Pancreas (tissue), 10 donors: ENCODE measurements at regions not wholly inside any gene's neighbourhood (a gene's known extent, or its start where the extent isn't known, plus 50 kb on each side); places are given as distances from the start of the nearest gene placed in this dataset.

Source experiments
- ATAC-seq, 4 donors: fragments of 200-7000 bp; cut with Tn5 transposase; one replicate each; pipeline versions ENCODE4 v1.8.0 to v1.9.1; 2020; ENCODE audit warnings: mild to moderate bottlenecking in 4 of 4, moderate library complexity in 4 of 4
- DNase-seq, 6 donors: peaks; one replicate each; pipeline ENCODE4 v3.0.0-alpha.2; 2020
- FAIRE-seq: peaks from 2 replicates; lab custom pipeline; 2012; peaks lifted over from hg19 to GRCh38; lab: Jason Lieb, UNC
- H3K27ac ChIP-seq, 4 donors: fragments of 200-600 bp; sonication (generic); 1 replicate in 3 of 4; 2 replicates in 1 of 4; pipeline versions ENCODE4 v1.5.0 to v1.8.0; 2020
- H3K27me3 ChIP-seq, 4 donors: fragments of 200-600 bp; one replicate each; pipeline ENCODE4 v1.8.0; 2021
- H3K36me3 ChIP-seq, 3 donors: fragments of 200-600 bp; sonication (generic) in 1 of 3; one replicate each; pipeline versions ENCODE4 v1.5.0 to v1.8.0; 2020 to 2021
- H3K4me1 ChIP-seq, 3 donors: fragments of 200-600 bp; one replicate each; pipeline ENCODE4 v1.8.0; 2021
- H3K4me3 ChIP-seq, 4 donors: fragments of 200-600 bp; sonication (generic) in 2 of 4; one replicate each; pipeline versions ENCODE4 v1.5.0 to v1.8.0; 2020 to 2021
- H3K9me3 ChIP-seq, 4 donors: fragments of 200-600 bp; one replicate each; pipeline ENCODE4 v1.8.0; 2021
- CTCF ChIP-seq, 4 donors: fragments of 200-600 bp; sonication (generic) in 3 of 4; IDR thresholded peaks; one replicate each; pipeline versions ENCODE4 v1.5.0 to v1.8.0; 2021; ENCODE audit warnings: antibody characterized with exemption in 4 of 4
- WGBS, 2 donors: extraction: QIAGEN DNeasy Blood & Tissue Kit; methylation state at CpG; one replicate each; pipeline ENCODE4 v1.1.7; 2013; 5-methylcytosine and 5-hydroxymethylcytosine counted together
- intact Hi-C, 3 donors: fragments of 100-400 bp; cut with DNase I; formaldehyde crosslinking; loops; one replicate each; pipeline versions ENCODE4 v1.11.1 to v1.14.2; 2022
- donor health status: healthy with polysubstance abuse.
- donor health status: DM: no; HTN: no; CAD: no; lungs with moderate emphysema.
- donor health status: DM: no; HTN: no; CAD: no.
- donor health status: control.
- donor health status: control.
- donor health status: Bipolar disorder and iron deficiency.
- donor health status: DM: yes; HTN: yes; CAD: no.
- donor health status: DM: no; HTN: no; CAD: no.
- donor health status: DM: no; HTN: no; CAD: no.
- donor health status: DM: yes; HTN: yes; CAD: no.

- Histone ChIP-seq H3K27ac (no peak overlapping the region), H3K9me3 (no peaks in the 10 kb centered on the region), H3K4me3 (no peak overlapping the region), H3K27me3 (no peaks in the 10 kb centered on the region), H3K4me1 (no peaks in the 10 kb centered on the region), H3K36me3 (no peaks in the 10 kb centered on the region)
- no peak for FAIRE-seq
- intact Hi-C loops = no loop called here
- ATAC-seq = no peak
- DNase-seq = peak in 1 of 6 donors; percentile 33
- WGBS, 2 donors = 66 to 77% methylated on average over 3 of the region's 3 CpGs
- TF ChIP-seq CTCF (IDR thresholded peaks at IDR 0.05) = no peak
These were observed 995.5 kb upstream of the GOT2 start for GRCh38 chr16:59729613-59730012.

DNA sequence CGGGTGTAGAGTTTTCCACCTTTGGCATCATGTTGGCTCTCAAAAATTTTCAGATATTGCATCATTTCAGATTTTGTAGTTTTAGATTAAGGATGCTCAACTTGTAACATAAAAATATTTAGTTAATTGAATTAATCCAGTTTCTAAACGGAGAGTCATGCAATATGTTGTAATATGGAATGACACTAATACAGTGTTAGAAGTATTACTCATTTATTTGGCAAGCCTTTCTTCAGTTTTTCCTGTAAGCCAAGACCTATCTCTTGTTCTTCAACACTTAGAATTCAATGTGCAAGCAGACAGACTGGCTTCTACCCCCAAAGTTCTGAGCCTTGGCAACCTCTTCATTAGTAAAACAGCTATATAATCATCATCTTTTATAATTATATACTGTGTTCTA is 985.0 kb upstream of the GOT2 start:
- 46 to 53% methylated on average over 2 of the region's 2 CpGs for WGBS, 2 donors
- no peak for DNase-seq

GRCh38 chr16:59707436-59708226 is 973.5 kb upstream of the GOT2 start:
- intact Hi-C loops = no loop called here
- ATAC-seq (no peak), DNase-seq (no peak), FAIRE-seq (no peak)
- Histone ChIP-seq H3K27me3 (no peaks in the 10 kb centered on the region), H3K9me3 (no peaks in the 10 kb centered on the region), H3K27ac (no peak overlapping the region), H3K4me3 (no peak overlapping the region), H3K36me3 (no peaks in the 10 kb centered on the region), H3K4me1 (no peaks in the 10 kb centered on the region)
- TF ChIP-seq CTCF (IDR thresholded peaks at IDR 0.05) = no peak
- 49 to 56% methylated on average over 8 of the region's 8 CpGs for WGBS, 2 donors

More for the DNA sequence above, 985.0 kb upstream of the GOT2 start:
- Histone ChIP-seq H3K4me1 (no peaks in the 10 kb centered on the region), H3K4me3 (no peak overlapping the region), H3K27me3 (no peaks in the 10 kb centered on the region), H3K9me3 (no peaks in the 10 kb centered on the region), H3K27ac (no peak overlapping the region), H3K36me3 (no peaks in the 10 kb centered on the region)
- ATAC-seq (no peak), FAIRE-seq (no peak)
- intact Hi-C loops = no loop called here
- TF ChIP-seq CTCF (IDR thresholded peaks at IDR 0.05) = no peak

- no peak for FAIRE-seq
- Histone ChIP-seq H3K27me3 (no peaks in the 10 kb centered on the region), H3K4me1 (no peaks in the 10 kb centered on the region), H3K36me3 (no peaks in the 10 kb centered on the region), H3K9me3 (no peaks in the 10 kb centered on the region), H3K27ac (no peak overlapping the region), H3K4me3 (no peak overlapping the region)
- intact Hi-C loops = no loop called here
- no peak for TF ChIP-seq CTCF (IDR thresholded peaks at IDR 0.05)
- no peak for ATAC-seq
- 32 to 36% methylated on average over 3 of the region's 3 CpGs for WGBS, 2 donors
- no peak for DNase-seq
These were observed 968.1 kb upstream of the GOT2 start for GRCh38 chr16:59701963-59702930.
